ENCODE measurements at regions not wholly inside any gene's neighbourhood (a gene's known extent, or its start where the extent isn't known, plus 50 kb on each side); places are given as distances from the start of the nearest gene placed in this dataset.

DNA sequence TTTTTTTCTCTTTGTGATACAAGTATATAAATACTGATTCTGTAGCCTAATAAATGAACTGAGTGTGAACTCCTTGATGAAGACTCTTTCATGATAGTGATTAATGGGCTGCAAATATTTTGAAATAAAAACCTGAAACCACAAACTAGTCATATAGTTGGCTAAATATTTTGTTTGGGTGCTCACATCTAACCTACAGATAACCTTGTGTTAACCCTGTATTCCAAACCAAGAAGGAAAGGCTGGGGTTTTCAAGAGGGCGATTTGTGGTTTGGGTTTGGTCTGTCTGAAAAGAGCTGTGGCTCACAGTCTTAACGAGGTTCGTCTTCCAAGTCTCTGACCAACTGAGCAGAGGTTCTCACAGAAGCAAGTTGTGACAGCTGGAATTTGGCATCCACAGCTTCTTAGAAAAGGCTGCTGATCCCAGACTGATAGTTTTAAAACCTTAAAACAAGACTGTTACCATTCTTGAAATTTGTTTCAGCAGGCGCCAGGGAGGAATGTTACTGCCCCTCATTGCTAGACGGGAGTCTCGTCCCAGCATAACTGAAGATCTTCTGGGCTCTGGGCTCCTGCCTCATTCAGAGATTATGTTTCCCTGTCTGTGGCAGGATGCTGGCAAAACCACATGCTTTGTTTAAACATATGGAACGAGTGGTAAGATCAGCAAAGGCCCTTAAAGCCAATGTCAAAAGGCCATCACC, 736.4 kb upstream of the MARCKS start:
- DNase-seq = peak in 1 of 2 experiments; percentile 47

DNA sequence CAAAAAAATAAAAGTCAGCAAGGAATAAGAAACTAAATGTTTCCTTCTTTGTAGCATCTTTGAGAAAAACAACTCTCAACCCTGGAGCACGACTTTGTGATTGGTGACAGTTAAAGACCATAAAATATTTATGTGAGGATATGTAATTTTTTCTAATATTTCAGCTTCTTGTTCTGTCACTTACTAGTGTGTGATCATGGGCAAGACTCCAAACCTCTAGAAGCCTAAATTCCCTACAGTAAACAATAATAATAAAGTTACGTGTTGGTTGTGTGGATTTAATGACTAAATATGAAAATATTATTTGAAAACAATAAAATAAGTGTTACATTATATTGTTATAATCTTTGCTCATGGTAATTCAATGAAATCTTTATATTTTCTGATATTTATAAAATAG, 735.6 kb upstream of the MARCKS start:
- DNase-seq = no peak

DNA sequence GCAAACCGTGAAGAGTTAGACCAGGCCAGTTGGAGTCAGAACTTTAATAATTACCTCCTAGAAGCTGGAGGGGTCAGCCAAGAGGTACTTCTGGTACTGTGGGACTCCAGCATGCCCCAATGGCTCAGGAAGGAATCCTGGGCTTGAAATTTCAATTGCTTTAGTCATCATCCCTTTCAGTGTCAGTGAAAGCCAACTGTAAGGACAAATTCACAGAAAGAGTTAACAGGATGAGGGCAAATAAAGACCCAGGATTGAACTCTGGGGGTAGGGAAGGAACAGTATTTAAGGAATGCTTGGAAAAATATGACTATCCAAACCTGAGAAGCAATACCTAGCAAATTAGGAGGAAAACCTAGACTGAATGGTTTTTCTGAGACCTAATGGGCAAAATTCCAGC, 735.1 kb upstream of the MARCKS start:
- DNase-seq = no peak

DNA sequence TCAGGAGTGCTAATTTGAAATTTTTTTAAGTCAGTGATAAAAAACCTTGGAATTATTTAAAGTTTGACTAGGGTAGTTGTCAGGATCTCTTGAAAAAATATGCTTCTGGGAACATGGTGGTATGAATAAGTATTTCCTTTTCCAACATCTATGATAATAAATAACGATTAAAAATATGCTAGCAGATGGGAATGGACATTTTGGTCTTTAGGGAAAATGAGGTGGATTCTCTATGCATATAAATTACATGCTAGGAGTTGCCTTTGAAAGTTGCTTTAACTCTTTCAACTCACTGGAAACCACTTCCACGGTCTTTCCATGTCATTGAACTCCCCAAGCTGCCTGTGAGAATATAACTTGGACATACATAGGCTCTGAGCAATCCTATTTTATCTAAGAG, 731.5 kb upstream of the MARCKS start:
- no peak for DNase-seq

DNA sequence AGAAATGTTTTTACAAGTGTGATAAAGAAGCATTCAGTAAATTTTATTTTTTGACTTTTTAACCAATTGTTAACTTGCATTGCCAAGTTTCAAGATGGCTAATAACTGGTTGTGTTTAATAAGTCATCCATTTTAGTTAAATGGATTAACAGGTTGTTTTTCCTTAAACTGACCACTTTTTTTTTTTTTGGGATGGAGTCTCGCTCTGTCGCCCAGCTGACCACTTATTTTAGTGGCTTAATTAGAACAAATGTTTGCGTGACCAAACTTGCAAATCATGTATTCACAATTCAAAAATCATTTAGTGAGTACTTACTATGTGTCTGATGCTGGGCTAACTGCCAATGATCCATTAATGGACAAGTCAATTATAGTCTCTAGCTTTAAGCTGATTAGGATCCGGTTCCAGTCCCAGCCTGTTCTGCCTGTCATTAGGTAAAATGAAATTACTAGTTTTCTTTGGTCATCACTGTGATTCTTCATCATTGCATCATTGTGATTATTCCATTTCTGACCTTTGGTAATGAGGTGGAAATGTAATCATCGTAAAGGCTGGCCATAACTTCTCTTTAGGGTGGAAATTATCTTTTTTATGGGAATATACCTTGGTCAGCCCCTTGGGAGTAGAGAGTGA, 729.2 kb upstream of the MARCKS start:
- peak; percentile 83 to 98 for DNase-seq

DNA sequence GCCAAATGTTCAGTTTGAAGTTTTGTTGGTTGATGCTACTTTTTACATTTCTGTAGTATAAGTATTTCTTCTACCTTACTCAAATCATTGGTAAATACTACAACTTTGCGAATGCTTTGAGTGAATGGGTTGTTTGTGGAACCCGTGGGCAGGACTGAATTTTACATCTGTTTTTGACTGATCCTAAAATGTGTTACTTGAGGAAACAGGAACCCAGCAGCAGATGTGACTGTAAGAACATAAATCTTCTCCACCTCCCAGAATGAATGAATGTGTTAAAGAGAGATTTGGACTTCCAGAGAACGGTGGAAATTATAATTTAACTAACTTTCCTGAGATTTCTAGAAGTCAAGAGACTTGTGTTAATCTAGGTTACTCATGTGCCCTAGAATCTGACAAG, 728.5 kb upstream of the MARCKS start:
- peak; percentile 35 to 61 for DNase-seq

DNA sequence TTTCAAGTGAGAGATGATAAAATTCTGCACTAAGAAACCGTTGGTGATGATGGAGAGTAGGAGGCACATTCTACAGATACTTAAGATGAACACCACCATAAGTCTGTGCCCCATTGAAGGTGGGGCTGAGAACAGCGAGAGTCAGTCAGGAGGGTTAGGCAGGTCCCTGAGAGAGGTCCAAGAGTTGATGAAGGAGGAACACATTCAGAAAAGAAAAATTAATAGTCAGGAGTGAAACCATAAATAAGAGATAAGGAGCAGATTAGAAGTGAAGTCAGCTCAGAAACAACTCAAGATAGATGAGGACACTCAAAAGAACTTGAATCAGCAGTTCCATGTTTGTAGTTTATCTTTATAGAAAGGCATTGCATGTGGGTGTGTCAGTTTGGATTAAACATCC, 727.2 kb upstream of the MARCKS start:
- no peak for DNase-seq

DNA sequence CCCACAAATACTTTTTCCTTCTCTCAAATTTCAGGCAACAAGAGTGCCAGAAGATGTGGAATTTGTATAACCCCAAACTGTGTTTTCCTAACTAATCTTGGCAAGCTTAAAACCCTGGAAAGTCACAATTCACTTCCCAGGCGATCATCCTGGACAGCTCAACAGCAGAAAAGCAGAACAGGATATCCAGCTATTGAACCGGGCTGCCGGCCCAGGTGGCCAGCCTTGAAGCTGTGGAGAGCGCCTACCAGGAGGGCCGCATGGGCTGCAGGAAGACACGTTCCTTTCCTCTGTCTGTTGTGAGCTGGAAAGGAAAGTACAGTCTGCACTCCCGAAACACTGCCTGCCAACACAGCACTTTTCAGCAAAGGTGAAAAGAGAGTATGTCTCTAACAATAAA, 719.7 kb upstream of the MARCKS start:
- no peak for DNase-seq

DNA sequence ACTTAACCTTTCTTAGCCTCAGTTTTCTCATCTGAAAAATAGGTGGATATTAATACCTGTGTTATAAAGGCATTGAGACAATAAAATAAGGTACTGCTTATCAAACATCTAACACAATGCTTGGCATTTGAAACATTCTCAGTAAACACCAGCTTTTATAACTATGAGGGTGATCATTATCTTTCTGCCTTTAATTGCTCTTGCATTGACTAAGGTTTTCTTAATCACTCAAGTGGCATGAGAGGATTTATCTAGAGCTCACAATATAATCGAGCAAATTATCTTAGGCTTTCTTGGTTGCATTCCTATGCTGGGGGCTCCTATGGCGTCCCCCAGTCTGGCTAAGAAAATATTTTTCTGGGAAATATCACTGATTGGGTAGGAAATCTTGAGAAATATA, 716.4 kb upstream of the MARCKS start:
- no peak for DNase-seq

DNA sequence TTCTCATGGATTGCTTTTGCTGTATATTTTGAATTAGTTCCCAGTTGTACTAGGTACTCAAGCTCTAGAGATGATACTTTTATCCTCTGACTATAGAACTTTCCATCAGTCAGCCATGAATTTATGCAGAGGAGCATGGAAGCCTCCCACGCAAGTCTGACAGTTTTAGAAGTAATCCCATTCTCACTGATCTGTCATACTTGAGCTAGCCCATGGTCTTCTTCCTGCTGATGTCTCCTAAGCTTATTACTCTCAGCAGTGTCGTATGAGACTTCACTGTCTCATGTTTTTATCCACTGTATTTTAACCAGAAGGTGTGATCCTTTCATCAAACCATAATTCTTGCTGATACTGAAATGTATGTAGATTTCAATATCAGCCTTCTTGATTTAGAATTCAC, 715.2 kb upstream of the MARCKS start:
- DNase-seq = no peak

DNA sequence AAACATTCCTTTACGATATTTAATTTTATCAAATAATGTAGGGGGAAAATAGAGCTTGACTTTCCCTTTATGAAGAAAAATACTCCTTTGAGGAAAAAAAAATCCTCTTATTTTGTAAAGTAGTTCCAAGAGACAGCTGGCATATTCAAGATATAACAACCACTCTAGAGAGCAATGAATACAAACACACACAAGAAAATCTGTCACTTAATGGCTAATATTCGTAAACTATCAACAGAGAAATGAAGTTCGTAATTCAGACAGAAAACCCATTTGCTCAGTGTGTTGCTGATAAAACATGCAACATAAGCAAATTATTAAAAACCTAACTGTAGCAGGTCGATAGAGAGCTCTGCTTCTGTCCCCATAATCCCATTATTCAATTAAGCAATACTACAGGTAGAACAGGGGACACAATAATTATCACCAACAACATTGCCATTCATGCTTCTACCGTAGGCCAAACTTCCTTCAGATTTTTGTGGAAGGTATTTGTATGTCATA, 714.4 kb upstream of the MARCKS start:
- peak in 1 of 2 experiments; percentile 26 for DNase-seq

DNA sequence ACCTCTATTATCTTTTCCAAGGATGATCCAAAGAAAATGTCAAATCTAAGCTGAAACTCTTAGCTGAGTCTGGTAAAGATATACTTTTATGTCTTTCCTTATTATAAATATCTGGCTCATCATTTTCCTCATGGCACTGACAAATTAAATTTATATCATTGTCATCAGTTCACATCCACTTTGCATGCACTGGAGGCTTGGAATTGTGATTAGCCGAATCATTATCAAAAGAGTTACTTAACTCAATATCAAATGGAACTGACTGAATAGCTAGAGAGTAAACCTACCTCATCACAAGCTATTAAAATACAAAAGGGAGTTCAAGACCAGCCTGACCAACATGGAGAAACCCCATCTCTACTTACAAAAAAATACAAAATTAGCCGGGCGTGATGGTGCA, 713.9 kb upstream of the MARCKS start:
- no peak for DNase-seq

DNA sequence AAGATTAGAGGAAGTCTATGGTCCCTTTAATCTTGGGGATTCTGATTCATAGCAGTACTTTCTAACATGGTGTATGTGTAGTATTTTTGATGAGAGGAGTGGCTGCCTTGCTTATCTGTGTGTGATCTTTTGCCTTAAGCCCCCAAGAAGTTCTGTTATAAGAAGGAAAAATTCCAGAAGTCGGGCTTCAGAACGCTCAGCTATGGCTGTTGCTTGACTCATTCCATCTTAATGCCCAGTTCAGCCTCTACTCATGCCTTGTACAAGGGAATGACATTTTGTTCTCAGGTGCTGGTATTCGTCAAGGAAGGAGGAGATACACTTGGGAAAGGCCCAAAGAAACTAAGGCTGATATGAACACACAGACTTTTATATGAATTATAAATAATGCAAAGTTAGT, 713.0 kb upstream of the MARCKS start:
- DNase-seq = no peak

DNA sequence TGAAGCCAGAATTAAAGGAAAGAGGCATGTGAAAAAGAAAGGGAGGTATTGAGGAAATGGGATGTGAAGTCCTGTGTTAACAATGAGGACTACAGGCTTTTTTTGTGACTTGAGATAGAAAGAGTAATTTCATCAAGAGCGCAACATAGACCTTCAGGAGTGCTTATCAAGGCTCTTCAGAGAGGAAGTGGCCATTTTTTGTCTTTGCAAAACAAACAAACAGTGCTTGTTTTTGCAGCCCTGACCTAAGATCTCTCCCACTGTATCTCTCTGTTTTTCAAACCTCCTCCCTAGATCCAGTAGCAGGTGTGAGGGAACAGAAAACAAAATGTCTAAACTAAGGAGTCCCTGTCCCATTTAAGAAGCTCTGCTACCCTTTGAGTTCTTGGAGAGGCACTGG, 710.3 kb upstream of the MARCKS start:
- no peak for DNase-seq

DNA sequence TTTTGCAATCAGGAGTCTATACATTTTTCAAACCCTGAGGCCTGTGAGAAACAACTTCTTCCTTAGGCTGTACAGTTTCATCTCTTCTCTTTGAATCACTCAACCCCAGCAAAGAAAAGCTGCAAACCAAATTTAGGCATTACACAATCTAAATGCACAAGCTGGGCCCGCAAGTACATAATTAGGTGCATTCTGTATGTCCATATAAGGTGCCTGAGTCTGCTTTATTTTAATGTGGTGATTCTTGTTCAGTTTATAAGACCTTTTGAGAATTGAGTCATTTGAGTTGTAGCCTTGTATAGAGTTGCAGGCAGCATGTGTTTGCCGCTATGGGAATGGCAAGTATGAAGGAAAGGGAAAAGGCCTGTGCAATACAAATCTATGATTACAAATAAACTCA, 709.6 kb upstream of the MARCKS start:
- no peak for DNase-seq

DNA sequence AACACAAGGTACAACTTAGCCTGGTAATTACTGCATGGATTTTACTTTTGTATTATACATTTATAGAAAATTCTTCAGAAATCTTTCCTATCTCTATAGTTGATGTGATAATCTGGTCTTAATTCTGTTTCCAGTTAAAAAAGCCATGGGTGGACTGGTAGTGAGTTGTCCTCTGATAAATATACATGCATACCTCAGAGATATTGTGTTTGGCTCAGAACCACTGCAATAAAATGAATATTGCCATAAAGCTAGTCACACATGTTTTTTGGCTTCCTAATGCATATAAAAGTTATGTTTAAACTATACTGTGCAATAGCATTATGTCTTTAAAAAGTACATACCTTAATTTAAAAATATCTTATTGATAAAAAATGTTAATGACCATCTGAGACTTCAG, 708.6 kb upstream of the MARCKS start:
- DNase-seq = no peak

DNA sequence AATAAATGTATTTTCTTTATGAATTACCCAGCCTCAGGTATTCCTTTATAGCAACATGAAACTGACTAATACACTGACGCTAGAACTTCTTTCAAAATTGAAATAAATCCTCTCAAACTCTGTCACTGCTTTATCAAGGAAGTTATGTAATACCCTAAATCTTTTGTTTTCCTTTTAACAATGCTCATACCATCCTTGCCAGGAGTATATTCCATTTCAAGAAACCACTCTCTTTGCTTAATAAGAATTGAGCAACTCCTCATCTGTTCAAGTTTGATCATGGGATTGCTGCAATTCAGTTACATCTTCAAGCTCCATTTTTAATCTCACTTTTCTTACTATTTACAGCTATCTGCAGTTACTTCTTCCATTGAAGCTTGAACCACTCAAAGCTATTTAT, 707.6 kb upstream of the MARCKS start:
- no peak for DNase-seq

DNA sequence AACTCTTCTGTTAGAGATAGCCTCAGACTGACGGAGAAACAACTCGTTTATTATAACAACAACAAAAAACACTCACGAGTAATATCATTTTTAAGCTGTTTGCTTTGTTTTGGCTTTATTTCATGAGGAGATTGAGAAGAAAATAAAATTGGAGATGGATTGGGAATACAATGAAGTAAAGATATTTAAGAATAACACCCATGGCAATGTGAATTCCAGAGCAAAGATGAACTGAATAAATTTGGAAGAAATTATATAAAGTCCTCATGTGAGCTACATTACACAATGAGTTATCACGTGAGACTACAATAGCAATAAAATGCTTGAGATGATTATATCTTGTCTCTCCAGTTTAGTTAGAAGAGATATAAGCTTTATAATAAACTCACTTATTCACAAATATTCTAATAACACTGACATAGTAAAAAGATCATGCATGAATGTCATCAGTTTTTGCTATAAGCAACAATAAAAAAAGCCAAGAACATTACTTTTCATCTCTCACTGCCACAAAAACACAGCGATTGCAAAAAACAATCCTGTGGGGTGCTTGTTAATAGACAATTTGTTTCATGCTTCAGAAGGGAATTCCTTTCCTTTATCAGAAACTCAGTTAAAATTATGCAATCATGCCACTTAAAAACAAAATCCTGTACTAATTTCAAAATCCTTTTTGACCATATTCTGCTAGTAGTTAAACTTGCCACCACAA, 696.7 kb upstream of the MARCKS start:
- no peak for DNase-seq

DNA sequence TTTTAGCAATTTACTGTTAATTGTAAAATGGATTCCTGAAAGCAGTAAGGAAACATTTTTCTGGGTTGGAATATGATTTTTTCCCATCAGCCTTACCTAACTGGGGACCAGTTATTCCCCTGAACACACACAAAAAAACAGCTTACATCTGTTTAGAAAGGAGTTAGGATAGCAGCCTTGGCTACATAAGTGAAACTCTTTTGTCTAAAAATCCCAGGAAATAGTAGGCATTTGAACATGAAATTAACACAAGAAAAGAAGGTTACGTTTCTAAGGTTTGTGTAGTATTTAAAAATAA, 696.2 kb upstream of the MARCKS start:
- no peak for DNase-seq

DNA sequence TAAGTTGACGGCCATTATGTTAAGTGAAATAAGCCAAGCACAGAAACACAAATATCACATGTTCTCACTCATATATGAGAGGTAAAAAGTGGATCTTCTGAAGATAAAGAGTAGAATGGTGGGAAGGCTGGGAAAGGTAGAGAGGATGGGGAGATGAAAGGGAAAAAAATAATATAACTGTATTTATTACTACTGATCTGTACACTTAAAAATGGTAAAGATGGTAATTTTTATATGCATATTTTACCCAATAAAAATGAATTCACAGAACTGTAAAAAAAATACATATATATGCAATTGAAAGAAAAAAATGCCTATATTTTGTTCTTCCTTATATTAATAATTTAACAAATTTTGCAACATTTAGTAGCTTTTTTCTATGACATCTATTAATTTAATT, 694.4 kb upstream of the MARCKS start:
- DNase-seq = no peak

DNA sequence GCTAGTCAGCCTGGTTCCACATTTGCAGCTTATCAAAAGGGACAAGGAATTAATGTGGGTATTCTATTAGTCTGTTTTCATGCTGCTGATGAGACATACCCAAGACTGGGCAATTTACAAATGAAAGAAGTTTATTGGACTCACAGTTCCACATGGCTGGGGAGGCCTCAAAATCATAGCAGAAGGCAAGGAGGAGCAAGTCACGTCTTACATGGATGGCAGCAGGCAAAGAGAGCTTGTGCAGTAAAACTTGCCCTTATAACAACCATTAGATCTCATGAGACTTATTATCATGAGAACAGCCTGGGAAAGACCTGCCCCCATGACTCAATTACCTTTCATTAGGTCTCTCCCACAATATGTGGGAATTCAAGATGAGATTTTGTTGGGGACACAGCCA, 689.1 kb upstream of the MARCKS start:
- no peak for DNase-seq

DNA sequence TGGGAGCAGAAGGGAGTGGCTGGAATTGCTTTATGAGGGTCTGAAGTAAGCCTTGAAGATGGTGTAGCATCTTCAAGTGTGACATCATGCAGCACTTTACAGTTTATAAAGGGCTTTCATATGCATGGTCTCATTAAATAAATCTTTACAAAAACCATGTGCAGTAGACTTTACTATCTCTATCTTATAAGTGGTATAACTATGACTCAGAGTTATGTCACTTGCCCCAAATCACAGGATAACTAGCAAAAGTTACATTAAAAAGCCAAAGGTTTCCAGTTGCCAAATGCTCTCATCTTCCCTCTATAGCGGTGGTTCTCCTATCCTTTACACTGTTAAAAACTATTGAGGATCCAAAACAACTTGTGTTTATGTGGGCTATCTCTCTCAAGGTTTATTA, 687.7 kb upstream of the MARCKS start:
- no peak for DNase-seq

DNA sequence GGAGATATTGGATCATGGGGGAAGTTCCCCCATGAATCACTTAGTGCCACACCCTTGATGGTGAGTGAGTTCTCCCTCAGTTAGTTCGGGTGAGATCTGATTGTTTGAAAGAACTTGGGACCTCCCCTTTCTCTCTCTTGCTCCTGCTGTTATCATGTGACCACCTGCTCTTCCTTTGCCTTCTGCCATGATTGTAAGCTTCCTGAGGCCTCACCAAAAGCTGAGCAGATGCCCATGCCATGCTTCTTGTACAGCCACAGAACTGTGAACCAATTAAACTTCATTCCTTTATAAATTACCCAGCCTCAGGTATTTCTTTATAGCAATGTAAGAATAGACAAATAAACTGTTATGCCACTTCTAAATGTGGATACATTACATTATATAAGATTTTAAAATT, 686.7 kb upstream of the MARCKS start:
- DNase-seq = no peak

DNA sequence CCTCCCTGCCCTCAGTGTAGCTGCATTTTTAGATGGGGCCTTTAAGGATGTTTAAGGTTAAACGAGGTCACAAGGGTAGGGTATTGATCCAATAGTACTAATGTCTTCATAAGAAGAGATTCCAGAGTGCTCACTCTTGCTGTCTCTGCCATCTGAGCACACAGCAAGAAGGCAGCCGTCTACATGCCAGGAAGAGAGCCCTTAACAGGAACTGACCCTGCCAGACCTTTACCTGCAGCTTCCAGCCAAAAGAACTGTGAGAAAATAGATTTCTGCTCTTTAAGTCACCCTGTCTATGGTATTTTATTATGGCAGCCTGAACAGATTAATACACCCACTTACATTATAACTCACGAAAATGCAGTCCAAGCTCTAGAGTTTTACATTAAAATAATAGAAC, 685.3 kb upstream of the MARCKS start:
- peak in 1 of 2 experiments; percentile 8 for DNase-seq
